Heart left ventricle (tissue), 16 donors: ENCODE measurements at regions not wholly inside any gene's neighbourhood (a gene's known extent, or its start where the extent isn't known, plus 50 kb on each side); places are given as distances from the start of the nearest gene placed in this dataset.
"Not testable (repeated sequence)": the region's sequence is repeated elsewhere in the genome, so short reads cannot be mapped to it uniquely, and the experiment has no call there.

ENCODE experiments used
- ATAC-seq, 4 donors: fragments of 200-7000 bp; cut with Tn5 transposase; one replicate each; pipeline ENCODE4 v1.9.1; 2020 to 2022; ENCODE audit warnings: moderate library complexity in 4 of 4, mild to moderate bottlenecking in 3 of 4, moderate number of reproducible peaks in 1 of 4
- DNase-seq, 5 donors: peaks; one replicate each; pipeline ENCODE4 v3.0.0-alpha.2; 2020
- H3K27ac ChIP-seq, 12 donors: fragments of 200-600 bp; sonication (generic) in 4 of 12; one replicate each; pipeline versions ENCODE4 v1.5.0 to v1.8.0; 2016 to 2022; ENCODE audit warnings: mild to moderate bottlenecking in 2 of 12
- H3K27me3 ChIP-seq, 9 donors: fragments of 200-600 bp; sonication (generic) in 2 of 9; one replicate each; pipeline versions ENCODE4 v1.5.1 to v1.8.0; 2016 to 2022; ENCODE audit warnings: mild to moderate bottlenecking in 3 of 9
- H3K36me3 ChIP-seq, 9 donors: fragments of 200-600 bp; sonication (generic) in 2 of 9; one replicate each; pipeline versions ENCODE4 v1.5.0 to v1.8.0; 2018 to 2022; ENCODE audit warnings: mild to moderate bottlenecking in 2 of 9
- H3K4me1 ChIP-seq, 12 donors: fragments of 200-600 bp; sonication (generic) in 4 of 12; one replicate each; pipeline versions ENCODE4 v1.5.0 to v1.8.0; 2016 to 2022; ENCODE audit warnings: mild to moderate bottlenecking in 3 of 12
- H3K4me3 ChIP-seq, 12 donors: fragments of 200-600 bp; sonication (generic) in 4 of 12; one replicate each; pipeline versions ENCODE4 v1.5.0 to v1.8.0; 2017 to 2022; ENCODE audit warnings: mild to moderate bottlenecking in 9 of 12, moderate library complexity in 4 of 12
- H3K9me3 ChIP-seq, 12 donors: fragments of 200-600 bp; sonication (generic) in 4 of 12; one replicate each; pipeline versions ENCODE4 v1.5.0 to v1.8.0; 2016 to 2022; ENCODE audit warnings: mild to moderate bottlenecking in 1 of 12
- CTCF ChIP-seq, 12 donors: fragments of 200-600 bp; sonication (generic) in 4 of 12; IDR thresholded peaks; one replicate each; pipeline versions ENCODE4 v1.5.0 to v1.8.0; 2018 to 2022; ENCODE audit warnings: antibody characterized with exemption in 12 of 12, mild to moderate bottlenecking in 5 of 12
- POLR2A ChIP-seq, 2 donors: fragments of 450-650 bp; IDR thresholded peaks; one replicate each; pipeline ENCODE4 v1.6.1; 2017; ENCODE audit warnings: antibody characterized with exemption in 2 of 2, mild to moderate bottlenecking in 2 of 2, moderate library complexity in 2 of 2
- WGBS, 4 donors: extraction: QIAGEN DNeasy Blood & Tissue Kit in 2 of 4; methylation state at CpG; one replicate each; pipeline versions ENCODE4 v1.1.5 to v1.1.7; 2013 to 2018; 5-methylcytosine and 5-hydroxymethylcytosine counted together
- intact Hi-C, 10 donors: fragments of 100-400 bp; cut with DNase I; formaldehyde crosslinking; loops; one replicate each; pipeline versions ENCODE4 v1.11.1 to v1.14.2; 2022
- donor health status: ischemic (EF 13 %, LVEDD 7.1; RV severe dilation, severe dysfunction).
- donor health status: healthy with polysubstance abuse.
- donor health status: DM: no; HTN: yes; CAD: no.
- donor health status: DM: no; HTN: no; CAD: no.
- donor health status: ischemic (EF 25% LVEDD 6.9; RV normal size, moderate dysfunction).
- donor health status: ischemic (EF 25% LVEDD 5.7; RV mildly dilated, moderate dysfunction).
- donor health status: healthy.
- donor health status: DM: yes; HTN: yes; CAD: no.
- donor health status: ischemic (EF 35%, LVEDD 5.7; RV mildly dilated, moderate dysfunction).
- donor health status: nonischemic (EF 11% LVEDD 7.7; RV severe dilation, severe dysfunction).
- donor health status: DM: yes; HTN: yes; CAD: no.
- donor health status: PGD.
- donor health status: ischemic (EF 29% LVEDD 5.4; RV normal size, mild dysfunction).
- donor health status: nonischemic (EF 23%, LVEDD 6.1; RV moderate dilation, normal function).

GRCh38 chr5:166803058-166803457 lies 1488.4 kb upstream of the WWC1 start:
- DNase-seq, result no peak
- no peak for TF ChIP-seq POLR2A (IDR thresholded peaks at IDR 0.05)
- TF ChIP-seq CTCF (IDR thresholded peaks at IDR 0.05), result no peak
- 56 to 72% (median 65%) methylated on average over 1 of the region's 1 CpG for WGBS, 4 donors
- Histone ChIP-seq H3K36me3 (no peaks in the 10 kb centered on the region), H3K4me1 (no peaks in the 10 kb centered on the region), H3K27me3 (no peaks in the 10 kb centered on the region), H3K27ac (no peak overlapping the region), H3K9me3 (peaks cover 0 to 9% (median 0%) of the 10 kb centered on the region in 12 donors), H3K4me3 (no peak overlapping the region)
- no peak for ATAC-seq
- intact Hi-C loops, result no loop called here

- 83 to 90% (median 88%) methylated on average over 6 of the region's 6 CpGs for WGBS, 4 donors
- H3K27ac ChIP-seq, ATAC-seq, H3K27me3 ChIP-seq, H3K9me3 ChIP-seq, H3K4me1 ChIP-seq, H3K36me3 ChIP-seq, DNase-seq, intact Hi-C loops, H3K4me3 ChIP-seq: not testable (repeated sequence)
These were observed 1487.2 kb upstream of the WWC1 start for GRCh38 chr5:166804223-166804622.

GRCh38 chr5:166804693-166805092 lies 1486.8 kb upstream of the WWC1 start:
- H3K27ac ChIP-seq, H3K9me3 ChIP-seq, H3K4me3 ChIP-seq, H3K4me1 ChIP-seq, H3K27me3 ChIP-seq, H3K36me3 ChIP-seq, intact Hi-C loops, DNase-seq, ATAC-seq: not testable (repeated sequence)
- WGBS, 4 donors, result 83 to 89% (median 87%) methylated on average over 6 of the region's 6 CpGs

- H3K27me3 ChIP-seq, H3K4me1 ChIP-seq, ATAC-seq, intact Hi-C loops, H3K27ac ChIP-seq, H3K36me3 ChIP-seq, DNase-seq, H3K4me3 ChIP-seq: not testable (repeated sequence)
- peaks cover 0 to 23% (median 0%) of the 10 kb centered on the region in 12 donors for H3K9me3 ChIP-seq
- 87 to 93% (median 89%) methylated on average over 13 to 28 of the region's 28 CpGs for WGBS, 4 donors
These were observed 1481.3 kb upstream of the WWC1 start for GRCh38 chr5:166810093-166810658.

- peaks cover 0 to 28% (median 0%) of the 10 kb centered on the region in 12 donors for H3K9me3 ChIP-seq
- TF ChIP-seq CTCF (IDR thresholded peaks at IDR 0.05), result no peak
- H3K4me1 ChIP-seq, result no peaks in the 10 kb centered on the region
- no peaks in the 10 kb centered on the region for H3K36me3 ChIP-seq
- H3K27ac ChIP-seq, result no peak overlapping the region
- intact Hi-C loops, result no loop called here
- ATAC-seq (no peak), DNase-seq (no peak)
- 84 to 92% (median 87%) methylated on average over 3 of the region's 3 CpGs for WGBS, 4 donors
- H3K27me3 ChIP-seq, result no peaks in the 10 kb centered on the region
- no peak overlapping the region for H3K4me3 ChIP-seq
These were observed 1480.7 kb upstream of the WWC1 start for GRCh38 chr5:166810721-166811120.

- H3K36me3 ChIP-seq, result no peaks in the 10 kb centered on the region
- no peaks in the 10 kb centered on the region for H3K4me1 ChIP-seq
- intact Hi-C loops, result no loop called here
- WGBS, 4 donors, result 77 to 90% (median 81%) methylated on average over 1 of the region's 1 CpG
- no peaks in the 10 kb centered on the region for H3K9me3 ChIP-seq
- DNase-seq, result no peak
- H3K27ac ChIP-seq, result no peak overlapping the region
- no peak overlapping the region for H3K4me3 ChIP-seq
- H3K27me3 ChIP-seq, result no peaks in the 10 kb centered on the region
- no peak for ATAC-seq
- TF ChIP-seq CTCF (IDR thresholded peaks at IDR 0.05), result no peak
- no peak for TF ChIP-seq POLR2A (IDR thresholded peaks at IDR 0.05)
These were observed 1468.1 kb upstream of the WWC1 start for GRCh38 chr5:166823360-166823759.
